MV-4-11 (cell line): ENCODE measurements at regions not wholly inside any gene's neighbourhood (a gene's known extent, or its start where the extent isn't known, plus 50 kb on each side); places are given as distances from the start of the nearest gene placed in this dataset.

ENCODE experiments used
- DNase-seq: peaks from one replicate; lab custom pipeline; 2025; lab: John Stamatoyannopoulos, UW

DNA sequence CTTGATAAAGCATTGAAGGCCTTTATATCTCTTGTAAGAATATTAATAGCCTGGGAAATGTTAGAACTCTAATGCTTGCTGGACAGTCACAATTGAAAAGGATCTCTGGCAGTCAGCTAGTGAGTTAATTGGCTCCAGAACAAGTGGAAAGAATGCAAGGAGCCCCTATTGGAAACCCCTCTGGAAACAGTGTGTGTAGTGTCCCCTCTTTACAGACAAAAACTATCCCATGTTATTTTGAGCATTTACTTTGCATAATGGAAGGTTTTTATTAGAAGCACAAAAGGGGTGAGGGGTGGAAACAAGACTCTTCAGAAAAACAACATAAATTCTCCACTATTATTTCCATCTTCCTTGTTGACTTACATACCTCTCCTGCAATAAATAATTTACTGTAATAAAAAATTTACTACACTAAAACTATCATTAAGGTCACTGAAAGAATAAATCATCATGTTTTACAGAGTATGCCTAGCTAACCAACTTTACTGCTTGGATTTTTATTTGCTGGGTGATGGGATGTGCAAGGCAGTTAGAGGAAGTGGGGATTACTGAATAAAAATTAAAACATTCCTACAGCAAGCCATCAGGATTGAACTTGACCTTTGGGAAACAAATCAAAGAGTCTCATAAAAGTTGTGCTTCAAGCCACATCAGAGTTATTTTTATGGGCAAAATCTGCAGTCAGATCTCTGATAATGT is 610.4 kb downstream of the TBC1D4 start:
- no peak for DNase-seq

DNA sequence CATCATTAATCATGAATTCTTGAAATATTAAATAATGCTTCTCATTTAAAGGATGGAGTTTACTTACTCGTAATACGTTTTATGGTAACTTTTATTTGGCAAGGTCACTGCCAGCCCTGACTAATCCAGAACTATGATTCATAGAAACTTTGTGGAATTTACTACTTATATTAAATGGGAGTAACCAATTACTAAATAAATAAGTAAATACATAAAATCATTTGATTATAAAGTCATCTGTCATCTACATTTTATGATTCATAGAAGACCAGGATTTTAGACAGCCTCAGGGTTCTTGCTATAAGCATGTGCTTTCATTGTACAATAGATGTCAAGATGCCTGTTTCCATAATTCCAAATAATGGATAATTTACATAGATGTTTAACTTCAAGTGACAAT is 611.1 kb downstream of the TBC1D4 start:
- no peak for DNase-seq

DNA sequence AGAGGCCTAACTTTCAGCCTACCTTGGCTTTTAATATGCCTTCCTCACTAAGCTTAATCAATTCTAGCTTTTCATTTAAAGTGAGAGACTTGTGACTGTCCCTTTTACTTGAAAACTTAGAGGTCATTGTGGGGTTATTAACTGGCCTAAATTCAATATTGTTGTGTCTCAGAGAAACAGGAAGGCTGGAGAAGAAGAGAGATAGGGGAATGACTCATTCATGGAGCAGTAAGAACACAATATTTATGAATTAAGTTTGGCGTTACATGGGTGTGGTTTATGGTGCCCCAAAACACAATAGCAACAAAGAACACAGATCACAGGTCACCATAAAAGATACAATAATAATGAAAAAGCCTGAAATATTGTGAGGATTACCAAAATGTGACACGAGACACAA is 612.1 kb downstream of the TBC1D4 start:
- no peak for DNase-seq

DNA sequence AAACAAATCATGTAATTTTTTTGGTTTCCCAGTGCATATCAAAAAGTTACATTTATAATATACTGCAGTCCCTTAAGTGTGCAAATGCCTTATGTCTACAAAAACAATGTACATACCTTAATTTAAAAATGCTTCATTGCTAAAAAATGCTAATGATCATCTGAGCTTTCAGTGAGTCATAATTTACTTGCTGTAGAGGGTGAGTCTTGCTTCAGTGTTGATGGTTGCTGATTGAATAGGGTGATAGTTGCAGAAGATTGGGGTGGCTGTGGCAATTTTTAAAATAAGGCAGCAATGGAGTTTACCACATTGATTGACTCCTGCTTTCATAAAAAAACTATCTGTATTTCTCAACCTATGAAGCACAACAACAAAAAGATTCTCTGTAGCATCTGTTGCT is 613.9 kb downstream of the TBC1D4 start:
- DNase-seq, result no peak

DNA sequence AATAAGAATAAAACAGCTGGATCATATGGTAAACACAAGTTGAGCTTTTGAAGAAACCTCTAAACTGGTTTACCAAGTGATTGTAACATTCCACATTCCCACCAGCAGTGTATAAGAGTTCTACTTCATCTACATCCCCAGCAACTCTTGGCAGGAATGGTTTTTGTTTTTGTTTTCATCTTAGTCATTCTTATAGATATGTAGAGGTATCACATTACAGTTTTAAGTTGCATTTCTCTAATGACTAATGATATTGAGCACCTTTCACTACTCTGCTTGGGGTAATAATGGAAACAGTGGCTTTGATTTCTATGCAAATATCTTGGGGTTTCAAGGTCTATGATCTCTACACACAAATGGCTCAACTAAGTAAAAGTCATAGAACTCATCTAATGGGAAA is 614.5 kb downstream of the TBC1D4 start:
- no peak for DNase-seq

DNA sequence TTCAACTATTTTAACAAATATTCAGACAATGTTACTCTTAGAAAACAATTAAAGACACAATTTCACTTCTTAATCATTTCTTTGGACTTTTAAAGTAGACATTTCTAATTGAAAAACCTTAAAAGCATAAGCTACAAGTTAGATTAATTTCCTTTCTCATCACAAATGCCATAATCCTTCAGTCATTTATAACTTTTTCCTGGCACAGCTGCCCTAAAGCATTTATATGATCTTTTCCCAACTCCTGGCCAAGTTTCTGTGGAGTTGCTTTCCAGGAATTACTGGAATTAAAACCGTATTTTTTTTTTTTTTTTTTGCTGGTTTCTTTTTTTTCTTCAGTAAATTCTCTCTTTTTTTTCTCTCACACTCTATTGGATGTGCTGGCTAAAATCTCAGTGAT is 615.9 kb downstream of the TBC1D4 start:
- no peak for DNase-seq

DNA sequence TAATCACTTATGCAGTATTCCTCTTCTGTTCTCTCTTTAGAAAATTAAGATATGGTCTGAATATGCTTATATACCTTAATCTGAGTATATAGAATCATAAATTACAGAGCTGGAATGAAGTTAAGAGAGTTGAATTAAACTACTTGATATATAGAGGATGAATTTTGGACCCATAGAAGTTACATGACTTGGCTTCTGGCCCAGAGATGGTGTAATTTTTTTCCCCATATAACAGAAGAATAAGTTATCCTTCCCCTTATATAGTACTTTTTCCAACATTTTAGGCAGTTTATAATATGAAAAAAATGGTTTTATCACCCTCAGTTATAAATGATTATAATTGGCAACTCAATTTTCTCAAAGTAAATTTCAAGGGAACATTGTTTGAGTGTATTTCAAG is 616.3 kb downstream of the TBC1D4 start:
- DNase-seq, result no peak

DNA sequence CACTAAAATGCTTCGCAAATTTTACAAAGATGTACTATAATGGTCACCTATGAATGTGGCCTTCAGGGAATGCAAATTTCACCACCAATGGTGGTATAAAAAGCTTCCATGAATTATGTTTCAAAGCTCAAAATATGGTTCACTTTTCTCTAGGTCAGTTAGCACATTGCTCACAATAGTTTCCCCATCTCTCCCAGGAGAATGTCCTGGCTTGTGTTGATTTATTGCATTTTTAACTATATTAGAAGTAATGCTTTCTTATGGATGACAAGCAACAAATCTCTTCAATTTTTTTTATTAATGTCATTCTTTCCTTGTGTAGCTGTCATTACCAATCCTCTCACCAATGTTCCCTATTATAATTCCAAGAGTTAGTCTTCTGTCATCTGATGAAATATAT is 621.2 kb downstream of the TBC1D4 start:
- DNase-seq, result no peak

DNA sequence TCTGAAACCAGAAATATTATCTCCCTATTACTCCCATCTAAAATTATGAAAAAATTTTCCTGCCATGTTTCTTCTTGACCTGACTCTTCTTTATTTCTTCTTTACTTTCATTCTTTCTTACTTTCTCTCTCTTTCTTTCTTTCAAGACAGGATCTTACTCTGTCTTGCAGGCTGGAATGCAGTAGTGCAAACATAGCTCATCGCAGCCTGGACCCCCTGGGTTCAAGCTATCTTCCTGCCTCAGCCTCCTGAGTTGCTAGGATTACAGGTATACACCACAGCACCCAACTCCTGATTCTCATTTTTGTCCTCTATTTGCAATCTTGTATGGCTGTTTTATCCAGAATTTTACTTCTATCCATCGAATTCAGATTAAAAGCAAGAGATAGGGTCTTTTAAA is 631.1 kb downstream of the TBC1D4 start:
- no peak for DNase-seq

DNA sequence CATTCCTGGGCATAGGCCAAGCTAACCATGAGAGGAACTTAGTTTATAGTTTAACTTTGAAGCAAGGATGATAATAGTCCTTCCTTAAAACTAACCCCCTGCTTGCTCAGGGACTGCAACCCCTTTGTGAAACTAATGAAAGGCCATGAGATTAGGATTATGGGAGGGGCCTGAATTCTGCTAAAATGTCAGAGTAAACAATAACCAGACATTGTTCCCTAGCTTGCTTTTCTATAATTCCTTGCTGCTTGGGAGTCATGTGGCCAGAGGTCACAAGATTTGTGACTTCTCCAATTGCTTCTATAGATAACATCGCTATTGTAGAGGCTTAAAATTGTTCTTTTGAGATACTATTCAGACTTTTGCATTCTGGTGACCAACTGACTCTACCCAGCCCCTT is 634.0 kb downstream of the TBC1D4 start:
- DNase-seq, result no peak

DNA sequence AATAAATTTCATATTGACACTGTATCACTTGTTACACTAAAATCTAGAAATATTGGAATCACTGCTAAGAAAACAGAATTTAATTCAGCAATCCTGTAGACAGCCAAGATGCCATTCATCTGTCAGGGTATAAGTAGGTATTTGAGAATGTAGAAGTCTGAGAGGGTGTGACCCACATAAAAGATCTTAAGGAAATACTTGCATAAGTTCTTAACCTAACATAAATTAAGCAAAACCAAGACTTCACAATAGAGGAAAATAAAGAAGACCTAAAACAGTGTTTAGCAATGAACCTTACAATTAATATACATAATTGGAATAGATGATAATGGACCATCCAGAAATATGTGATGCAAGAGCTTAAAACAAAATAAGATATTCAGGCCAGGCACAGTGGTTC is 636.2 kb downstream of the TBC1D4 start:
- DNase-seq, result no peak

DNA sequence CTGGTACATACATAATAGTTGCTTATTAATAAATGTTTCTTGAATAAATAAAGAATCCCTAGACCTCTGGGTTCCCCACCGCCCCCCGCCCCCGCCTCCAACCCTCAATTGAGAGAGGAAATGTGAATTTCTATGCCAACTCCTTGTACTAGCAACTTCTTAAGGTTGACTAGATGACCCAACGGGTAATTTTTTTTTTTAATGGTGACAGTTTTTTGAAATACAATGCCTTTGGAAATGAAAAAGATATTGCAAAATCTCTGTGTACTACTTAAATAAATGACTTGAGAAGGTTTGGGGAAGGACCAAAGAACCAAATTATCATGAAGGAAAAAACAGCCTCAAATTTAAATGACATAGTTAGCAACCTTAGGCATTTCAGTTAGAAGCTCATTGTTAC is 640.3 kb downstream of the TBC1D4 start:
- no peak for DNase-seq

DNA sequence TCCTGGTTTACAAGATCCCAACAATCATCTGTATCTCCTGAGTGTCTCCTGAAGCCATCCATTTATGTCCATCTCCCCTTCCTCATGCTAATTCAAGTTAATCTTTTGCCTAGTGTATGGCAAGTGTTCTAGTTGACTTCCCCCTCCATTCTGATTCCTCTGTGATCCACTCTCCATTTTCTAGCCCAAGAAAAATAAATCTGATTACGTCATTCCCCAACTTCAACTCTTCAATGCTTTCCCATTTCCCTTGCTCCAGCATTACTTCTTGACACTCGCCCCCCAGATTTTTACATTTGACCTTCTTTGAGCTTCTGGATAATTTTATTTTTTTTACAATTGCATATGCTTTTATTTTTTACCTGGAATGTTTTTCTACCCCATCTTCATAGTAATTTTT is 640.8 kb downstream of the TBC1D4 start:
- no peak for DNase-seq

DNA sequence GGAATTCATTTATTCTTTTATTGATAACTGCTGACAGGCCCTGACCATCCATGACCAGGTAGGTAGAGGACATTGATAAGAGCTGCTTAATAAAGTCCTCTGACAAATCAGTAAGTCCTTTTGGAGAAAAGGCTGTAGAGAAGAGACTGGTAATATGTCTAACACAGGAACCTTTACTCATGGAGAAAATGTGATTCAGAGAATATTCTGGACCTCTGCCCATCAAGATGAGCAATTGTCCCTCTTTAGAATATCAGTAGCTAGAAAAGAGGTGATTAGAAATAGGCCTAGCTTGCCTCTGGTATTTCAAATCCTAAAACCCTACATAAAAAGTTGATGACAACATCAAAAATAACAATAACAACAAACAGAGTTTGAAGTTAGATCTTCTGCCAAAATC is 642.3 kb downstream of the TBC1D4 start:
- no peak for DNase-seq

DNA sequence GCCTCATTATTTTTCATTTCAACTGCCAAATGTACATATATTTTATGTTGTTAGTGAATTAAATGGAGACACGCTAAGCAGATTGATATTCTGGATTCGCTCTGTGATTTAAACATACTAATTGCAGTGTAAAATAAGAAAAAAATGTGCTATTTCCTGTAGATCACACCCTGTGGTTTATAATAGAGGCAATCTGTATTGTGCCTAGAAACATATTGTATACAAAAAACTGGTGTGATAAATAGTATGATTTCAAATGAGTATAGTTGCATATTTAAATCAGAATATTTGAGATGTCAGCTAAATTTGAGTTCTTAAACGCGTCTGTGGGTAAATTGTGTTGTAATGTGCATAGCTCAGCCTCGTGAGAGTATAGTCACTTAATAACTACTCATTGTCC is 643.9 kb downstream of the TBC1D4 start:
- DNase-seq, result no peak

DNA sequence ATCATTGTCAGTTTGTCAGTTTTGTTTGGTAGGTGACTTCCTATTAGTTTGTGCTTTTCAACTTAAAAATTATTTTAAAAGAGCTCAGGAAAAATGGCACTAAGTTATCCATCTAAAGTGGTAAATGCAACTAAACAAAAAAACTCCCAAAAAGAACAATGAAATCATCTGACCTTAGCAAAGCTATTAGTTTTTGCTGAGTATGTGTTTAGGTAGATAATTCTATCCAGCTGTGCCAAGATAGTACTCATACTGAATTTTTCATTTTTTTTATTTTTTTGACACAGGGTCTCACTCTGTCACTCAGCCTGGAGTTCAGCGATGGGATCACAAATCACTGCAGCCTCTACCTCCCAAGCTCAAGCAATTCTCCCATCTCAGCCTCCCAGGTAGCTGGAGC is 645.3 kb downstream of the TBC1D4 start:
- DNase-seq, result no peak

DNA sequence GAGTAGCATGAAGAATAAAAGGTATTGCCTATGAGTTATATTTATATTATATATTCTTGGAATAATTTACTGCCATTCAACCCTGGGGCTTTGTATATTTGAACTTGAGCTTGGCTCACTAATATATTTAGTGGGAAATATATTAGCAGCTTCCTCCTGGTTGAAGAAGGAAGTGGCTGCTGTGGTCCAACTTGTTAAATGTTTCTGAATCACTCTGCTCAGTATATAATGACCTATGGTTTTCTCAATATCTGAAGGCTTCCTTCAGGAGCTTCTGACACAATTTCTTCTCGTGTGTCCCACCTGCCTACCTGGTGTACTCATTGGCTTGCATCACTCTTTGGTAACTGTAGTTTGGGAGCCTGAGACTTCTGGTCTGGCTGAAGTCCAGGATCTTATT is 646.4 kb downstream of the TBC1D4 start:
- DNase-seq, result peak; percentile 40

DNA sequence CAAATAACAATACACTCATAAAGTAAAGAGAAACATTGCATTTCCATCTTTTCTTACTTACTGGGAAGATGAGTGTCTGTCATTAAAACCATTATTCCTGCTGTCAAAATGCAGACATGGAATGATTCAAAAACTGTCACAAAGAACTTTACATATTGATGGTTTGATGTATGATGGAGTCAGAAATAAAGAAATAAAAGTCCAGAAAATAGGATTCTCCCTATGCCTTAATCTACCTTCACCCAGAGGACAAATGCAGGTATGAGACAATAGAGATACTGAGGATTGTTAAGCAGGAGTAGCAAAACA is 656.1 kb downstream of the TBC1D4 start:
- DNase-seq, result no peak

DNA sequence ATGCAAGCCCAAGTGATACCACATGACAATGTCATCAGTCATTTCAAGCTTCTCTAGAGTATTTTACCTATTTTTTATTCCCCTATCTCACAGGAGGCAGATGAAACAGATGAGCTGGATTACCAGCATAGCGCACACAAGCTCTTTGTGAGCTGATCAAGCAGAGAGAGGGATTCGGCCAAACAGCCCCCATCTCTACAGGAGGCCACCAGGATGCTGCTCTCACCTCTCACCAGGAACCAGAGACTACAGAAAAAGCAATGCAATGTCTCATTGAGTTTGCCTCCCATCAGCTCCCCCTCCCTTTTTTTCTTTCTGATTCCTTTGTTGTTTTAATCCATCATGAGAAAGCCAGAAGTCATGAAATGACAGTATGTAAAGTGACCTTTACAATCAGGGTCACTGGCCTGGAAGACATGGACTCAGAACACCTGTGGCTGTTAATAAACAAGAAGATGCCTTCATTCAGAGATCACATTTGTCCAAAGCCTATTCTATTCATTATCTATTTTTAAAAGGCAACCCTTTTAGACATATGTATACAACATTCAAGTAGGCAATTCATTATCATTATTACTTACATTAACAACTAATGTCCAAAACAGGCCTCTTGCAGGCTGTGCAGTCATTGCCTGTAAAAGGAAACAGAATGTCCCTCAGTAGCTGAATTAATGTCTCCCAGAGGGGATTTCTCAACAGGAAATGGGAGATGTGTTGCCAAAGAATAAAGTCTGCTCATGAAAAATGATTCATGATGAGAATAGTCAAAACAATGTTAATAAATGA is 656.6 kb downstream of the TBC1D4 start:
- peak; percentile 8 for DNase-seq

DNA sequence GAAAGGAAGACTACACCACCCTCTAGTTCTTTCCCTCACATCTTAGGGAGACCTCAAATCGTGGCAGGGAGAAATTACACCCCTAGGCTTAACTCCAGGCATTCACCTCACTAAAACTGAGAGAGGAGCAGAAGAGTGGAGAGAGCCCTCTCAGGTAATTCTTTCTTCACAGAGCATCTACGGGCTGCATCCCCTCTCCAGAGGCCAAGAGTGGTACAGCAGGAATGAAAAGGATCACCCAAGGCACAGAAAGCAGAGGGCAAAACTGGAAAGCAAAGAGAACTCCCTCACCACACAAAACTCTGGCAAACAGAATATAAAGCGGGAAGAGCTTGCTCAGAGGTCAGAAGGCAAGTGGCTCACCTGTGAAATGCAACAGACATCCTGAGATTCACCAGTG is 661.2 kb downstream of the TBC1D4 start:
- no peak for DNase-seq

DNA sequence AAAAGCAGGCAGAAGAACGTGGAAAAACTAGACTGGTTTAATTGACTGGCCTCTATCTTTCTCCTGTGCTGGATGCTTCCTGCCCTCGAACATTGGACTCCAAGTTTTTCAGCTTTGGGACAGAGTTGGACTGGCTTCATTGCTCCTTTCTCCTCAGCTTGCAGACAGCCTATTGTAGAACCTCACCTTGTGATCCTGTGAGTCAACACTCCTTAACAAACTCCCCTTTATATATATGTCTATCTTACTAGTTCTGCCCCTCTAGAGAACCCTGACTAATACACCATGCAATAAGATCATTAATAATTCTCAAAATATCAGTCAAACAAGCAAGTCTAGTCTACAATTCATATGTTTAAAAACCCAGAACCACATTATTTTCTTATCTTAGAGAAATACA is 662.4 kb downstream of the TBC1D4 start:
- DNase-seq, result no peak

DNA sequence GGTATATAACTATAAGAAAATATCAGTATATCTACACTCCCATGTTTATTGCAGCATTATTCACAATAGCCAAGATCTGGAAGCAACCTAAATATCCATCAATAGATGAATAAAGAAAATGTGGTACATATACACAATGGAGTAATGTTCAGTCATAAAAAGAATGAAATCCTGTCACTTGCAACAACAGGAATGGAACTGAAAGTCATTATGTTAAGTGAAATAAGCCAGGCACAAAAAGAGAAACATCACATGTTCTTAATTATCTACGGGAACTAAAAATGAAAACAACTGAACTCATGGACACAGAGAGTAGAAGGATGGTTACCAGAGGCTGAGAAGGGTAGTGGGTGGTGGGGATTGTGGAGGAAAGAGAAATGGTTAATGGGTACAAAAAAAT is 665.2 kb downstream of the TBC1D4 start:
- no peak for DNase-seq

DNA sequence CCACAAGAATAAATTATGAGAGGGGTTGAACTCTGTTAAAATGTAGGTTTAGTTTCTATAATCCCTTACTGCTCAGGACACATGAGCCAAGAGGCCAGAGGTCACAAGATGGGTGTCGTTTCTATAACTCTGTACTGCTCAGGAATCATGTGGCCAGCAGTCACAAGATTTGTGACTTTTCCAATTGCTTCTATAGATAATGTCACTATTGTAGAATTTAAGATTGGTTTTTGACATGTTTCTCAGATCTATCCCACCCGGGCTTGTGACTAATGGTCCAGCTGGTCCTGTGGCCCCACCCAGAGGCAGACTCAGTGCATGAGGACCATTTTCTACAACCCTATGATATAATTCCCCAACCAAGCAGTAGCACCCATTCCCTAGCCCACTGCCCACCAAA is 662.0 kb upstream of the KLF12 start:
- no peak for DNase-seq

DNA sequence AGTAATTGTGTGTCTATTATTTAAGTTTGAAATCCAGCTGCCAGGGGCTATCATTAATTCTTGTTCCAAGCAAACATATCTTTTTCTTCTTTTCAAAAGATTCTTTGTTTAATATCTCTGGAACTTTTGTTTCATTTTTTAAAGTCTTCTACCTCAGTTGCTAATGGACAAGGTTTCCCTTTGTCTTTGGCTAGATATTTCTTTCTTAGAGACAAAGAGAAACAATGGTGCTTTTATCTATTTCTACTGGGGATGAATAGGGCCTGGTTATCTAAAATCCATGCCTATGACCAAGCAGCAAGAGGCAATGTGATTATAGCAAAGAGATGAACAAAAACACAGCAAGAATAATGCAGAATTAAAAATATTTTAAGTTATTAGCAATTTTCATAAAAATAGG is 661.3 kb upstream of the KLF12 start:
- DNase-seq, result no peak
